ENCODE measurements at regions not wholly inside any gene's neighbourhood (a gene's known extent, or its start where the extent isn't known, plus 50 kb on each side); places are given as distances from the start of the nearest gene placed in this dataset.

- no peak for DNase-seq (ENCODE audit: low read depth)
- no peak for TF ChIP-seq CTCF (IDR thresholded peaks at IDR 0.05; ENCODE audit: insufficient read depth, low read depth, low read length)
- H3K4me3 ChIP-seq (ENCODE audit: low read depth, low read length) = no peak overlapping the region
Measured at GRCh38 chr6:100322886-100323285, 141.8 kb downstream of the SIM1 start.

GRCh38 chr6:100320686-100321085 lies 144.0 kb downstream of the SIM1 start:
- no peak overlapping the region for H3K4me3 ChIP-seq (ENCODE audit: low read depth, low read length)
- DNase-seq (ENCODE audit: low read depth) = no peak
- TF ChIP-seq CTCF (IDR thresholded peaks at IDR 0.05; ENCODE audit: insufficient read depth, low read depth, low read length) = no peak

- TF ChIP-seq CTCF (IDR thresholded peaks at IDR 0.05; ENCODE audit: insufficient read depth, low read depth, low read length) = no peak
- H3K4me3 ChIP-seq (ENCODE audit: low read depth, low read length) = no peak overlapping the region
- DNase-seq (ENCODE audit: low read depth) = no peak
Measured at GRCh38 chr6:100317031-100317430, 147.7 kb downstream of the SIM1 start.

- TF ChIP-seq CTCF (IDR thresholded peaks at IDR 0.05; ENCODE audit: insufficient read depth, low read depth, low read length) = no peak
- no peak for DNase-seq (ENCODE audit: low read depth)
- H3K4me3 ChIP-seq (ENCODE audit: low read depth, low read length) = no peak overlapping the region
Measured at GRCh38 chr6:100314186-100314585, 150.5 kb downstream of the SIM1 start.

- no peak for DNase-seq (ENCODE audit: low read depth)
- no peak for TF ChIP-seq CTCF (IDR thresholded peaks at IDR 0.05; ENCODE audit: insufficient read depth, low read depth, low read length)
- H3K4me3 ChIP-seq (ENCODE audit: low read depth, low read length) = no peak overlapping the region
Measured at GRCh38 chr6:100311707-100312251, 152.9 kb downstream of the SIM1 start.

- no peak for DNase-seq (ENCODE audit: low read depth)
- H3K4me3 ChIP-seq (ENCODE audit: low read depth, low read length) = no peak overlapping the region
- no peak for TF ChIP-seq CTCF (IDR thresholded peaks at IDR 0.05; ENCODE audit: insufficient read depth, low read depth, low read length)
Measured at GRCh38 chr6:100309174-100309573, 155.5 kb downstream of the SIM1 start.

- H3K4me3 ChIP-seq (ENCODE audit: low read depth, low read length) = no peak overlapping the region
- TF ChIP-seq CTCF (IDR thresholded peaks at IDR 0.05; ENCODE audit: insufficient read depth, low read depth, low read length) = no peak
- DNase-seq (ENCODE audit: low read depth) = no peak
Measured at GRCh38 chr6:100307561-100307960, 157.2 kb downstream of the SIM1 start.
